GM19328 (cell line): ENCODE measurements at regions not wholly inside any gene's neighbourhood (a gene's known extent, or its start where the extent isn't known, plus 50 kb on each side); places are given as distances from the start of the nearest gene placed in this dataset.
"Not testable (repeated sequence)": the region's sequence is repeated elsewhere in the genome, so short reads cannot be mapped to it uniquely, and the experiment has no call there.

ENCODE experiments used
- ATAC-seq: cut with Tn5 transposase; IDR thresholded peaks from one replicate; pipeline ENCODE4 v1.9.1; 2021; ENCODE audit warnings: mild to moderate bottlenecking, moderate library complexity; ENCODE audit not compliant: unreplicated experiment

DNA sequence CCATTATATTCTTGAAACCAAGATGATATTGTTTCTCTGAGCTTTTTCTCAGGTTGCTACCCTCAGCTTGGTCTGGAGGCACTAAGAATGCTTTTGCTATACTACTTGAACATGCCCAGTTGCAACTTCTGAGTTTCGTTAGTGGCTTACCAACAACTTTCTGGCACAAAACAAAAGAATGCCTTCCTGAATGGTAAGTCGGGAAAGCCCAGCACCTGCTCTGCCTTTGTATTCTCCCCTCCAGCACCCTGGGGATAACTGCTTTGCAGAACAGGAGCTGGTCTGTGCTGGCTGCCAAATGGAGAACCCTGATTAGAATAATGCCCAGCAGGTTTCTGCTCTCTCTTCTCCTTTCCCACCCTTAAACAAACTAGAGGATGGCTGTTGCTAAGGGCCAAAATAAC is 149.3 kb downstream of the TGFB2 start:
- no peak for ATAC-seq

DNA sequence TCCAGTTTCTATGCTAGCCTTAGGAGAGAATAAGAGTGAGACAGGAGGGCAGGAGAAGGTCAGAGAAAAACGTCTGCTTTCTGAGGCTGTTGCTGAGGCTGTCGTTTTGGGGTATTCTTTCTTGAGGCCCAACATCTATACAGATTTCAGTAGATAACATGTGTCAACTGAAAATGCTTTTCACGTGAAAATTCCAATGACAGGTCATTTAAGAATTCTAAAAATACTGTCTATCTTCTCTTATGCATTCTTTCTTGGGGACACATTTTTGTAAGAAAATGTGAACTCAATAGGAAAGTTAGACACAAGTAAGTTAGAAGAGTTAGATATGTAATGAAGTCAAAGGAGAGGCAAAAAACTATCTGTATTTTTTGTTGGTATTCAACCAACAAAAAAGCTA is 150.8 kb downstream of the TGFB2 start:
- ATAC-seq, result no peak

DNA sequence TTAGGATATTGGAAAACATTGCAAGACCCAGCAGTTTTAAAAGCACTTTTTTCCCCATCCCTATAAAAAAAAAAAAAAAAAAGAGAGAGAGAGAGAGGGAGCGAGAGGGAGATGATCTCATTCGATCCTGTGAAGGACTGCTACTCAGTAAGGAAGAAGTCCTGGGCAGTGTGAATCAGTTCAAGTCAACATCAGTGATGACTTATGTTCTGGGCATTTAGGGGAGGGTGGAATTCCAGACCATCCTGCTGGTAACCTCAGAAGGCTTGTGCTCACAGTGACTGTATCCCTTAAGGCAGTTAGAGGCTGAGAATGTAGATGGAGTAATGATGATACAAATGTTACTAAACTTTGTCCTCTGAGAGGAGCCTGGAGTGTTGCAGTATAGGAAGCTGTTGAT is 151.4 kb downstream of the TGFB2 start:
- ATAC-seq, result no peak

DNA sequence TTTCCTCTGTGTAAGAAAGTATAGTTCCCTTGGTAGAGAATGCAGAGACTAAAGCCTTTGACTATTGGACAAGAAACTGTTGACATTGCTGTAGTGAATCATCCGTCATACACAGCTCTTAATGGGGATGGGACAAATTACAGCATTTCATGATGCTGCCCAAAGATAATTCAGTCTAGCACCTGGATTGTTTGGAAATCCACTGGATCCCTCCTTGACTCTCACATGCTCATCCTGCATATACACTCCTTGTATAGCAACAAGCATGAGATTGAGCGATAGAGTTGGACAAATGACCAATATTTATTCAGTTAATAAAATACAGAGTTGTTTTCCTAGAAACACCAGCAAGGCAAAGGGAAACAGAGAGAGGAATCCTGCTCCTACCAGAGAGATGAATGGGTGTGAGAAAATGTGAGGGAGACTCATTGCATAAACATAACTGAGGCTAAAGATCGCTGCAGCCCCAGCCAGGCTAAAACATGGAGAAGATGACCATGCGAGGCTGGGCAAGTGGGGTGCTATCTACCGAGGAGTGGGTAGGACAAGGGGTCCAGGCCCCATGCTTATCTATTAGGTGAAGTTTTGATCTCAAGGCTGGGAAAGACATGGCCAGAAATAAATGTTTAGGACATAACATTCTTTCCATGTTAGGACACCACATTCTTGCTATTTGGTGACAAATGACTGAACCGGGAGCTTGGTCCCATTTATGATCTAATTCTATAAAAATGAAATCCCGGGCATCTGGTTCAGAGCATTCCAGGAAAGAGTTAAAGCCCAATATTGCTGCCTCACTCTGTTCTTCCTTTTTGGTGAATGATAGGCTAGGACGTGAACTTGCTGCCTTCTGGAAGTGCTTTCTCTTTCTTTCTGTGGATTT is 153.2 kb downstream of the TGFB2 start:
- no peak for ATAC-seq

DNA sequence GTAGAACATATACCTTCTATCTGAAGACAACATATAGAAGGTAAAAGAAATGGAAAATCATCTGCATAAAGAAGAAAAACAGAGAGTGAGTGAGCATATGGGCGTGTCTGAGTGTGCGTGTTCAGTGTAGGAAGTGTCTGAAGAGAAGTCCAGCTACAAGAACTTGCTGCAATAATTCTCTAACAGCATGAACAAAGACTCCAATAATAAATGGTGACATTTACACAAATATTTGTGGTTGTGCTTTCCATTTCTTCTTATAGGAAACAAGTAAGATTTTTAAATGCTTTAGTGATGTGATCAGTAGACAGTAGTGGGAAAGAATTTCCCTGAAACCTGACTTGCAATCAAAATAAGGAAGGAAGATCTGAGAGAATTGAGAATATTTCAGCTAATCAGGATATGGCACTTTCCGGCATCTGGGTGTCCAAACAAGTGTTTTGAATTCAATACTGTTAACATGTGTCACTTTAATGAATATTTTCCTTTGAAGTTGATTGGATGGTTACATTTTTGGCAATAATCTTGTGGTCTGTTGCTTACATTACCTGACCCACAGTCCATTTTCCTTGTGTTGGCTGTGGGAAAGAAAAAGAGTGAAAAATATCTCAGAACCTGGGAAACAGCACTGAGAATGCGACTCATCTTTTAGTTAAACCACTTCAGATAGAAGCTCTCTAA is 154.0 kb downstream of the TGFB2 start:
- ATAC-seq, result no peak

DNA sequence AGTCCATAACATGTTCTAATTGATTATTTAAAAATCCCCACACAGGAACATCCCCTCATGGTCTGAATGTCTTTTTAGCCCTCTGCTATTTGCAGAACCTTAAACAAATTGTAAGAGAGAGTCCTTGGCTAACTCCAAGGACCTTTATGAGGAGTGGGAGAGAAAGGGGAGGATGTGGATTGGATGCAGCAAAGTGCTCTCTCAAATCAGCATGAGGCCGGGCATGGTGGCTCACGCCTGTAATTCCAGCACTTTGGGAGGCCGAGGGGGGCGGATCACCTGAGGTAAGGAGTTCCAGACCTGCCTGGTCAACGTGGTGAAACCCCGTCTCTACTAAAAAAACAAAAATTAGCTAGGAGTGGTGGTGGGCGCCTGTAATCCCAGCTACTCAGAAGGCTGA is 154.8 kb downstream of the TGFB2 start:
- ATAC-seq, result no peak

DNA sequence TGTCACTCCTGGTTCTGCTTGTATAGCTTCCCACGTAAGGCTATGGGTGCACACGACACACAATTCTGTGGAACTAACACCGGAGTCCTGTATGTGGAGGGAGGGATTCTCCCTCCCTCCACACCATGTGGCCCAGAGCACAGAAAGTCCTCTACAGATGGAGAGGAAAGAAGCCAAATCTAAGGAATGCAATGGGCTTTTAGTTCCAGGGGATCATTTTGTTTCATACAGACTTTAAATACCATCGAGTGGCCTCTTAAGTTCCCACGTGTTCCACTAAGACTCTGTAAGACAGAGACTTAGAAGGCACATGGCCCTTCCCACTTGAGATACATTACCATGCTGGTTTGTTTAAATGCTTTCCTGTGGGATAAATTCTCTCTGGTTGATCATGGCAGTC is 156.0 kb downstream of the TGFB2 start:
- no peak for ATAC-seq

DNA sequence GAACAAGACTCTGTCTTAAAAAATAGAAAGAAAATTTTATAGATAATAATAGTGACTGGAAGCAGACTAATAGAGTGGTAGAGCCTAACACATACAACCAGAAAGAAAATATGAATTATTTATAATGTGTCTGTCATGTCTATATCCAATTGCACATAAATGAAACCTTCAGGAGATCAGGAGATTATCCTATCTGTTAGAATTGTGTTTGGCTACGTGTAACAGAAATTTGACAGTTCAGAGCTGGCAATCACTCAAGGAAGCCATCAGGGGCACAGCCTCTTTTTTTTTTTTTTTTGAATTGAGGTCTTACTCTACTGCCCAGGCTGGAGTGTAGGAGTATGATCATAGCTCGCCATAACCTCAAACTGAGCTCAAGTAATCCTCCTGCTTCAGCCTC is 157.2 kb downstream of the TGFB2 start:
- no peak for ATAC-seq

DNA sequence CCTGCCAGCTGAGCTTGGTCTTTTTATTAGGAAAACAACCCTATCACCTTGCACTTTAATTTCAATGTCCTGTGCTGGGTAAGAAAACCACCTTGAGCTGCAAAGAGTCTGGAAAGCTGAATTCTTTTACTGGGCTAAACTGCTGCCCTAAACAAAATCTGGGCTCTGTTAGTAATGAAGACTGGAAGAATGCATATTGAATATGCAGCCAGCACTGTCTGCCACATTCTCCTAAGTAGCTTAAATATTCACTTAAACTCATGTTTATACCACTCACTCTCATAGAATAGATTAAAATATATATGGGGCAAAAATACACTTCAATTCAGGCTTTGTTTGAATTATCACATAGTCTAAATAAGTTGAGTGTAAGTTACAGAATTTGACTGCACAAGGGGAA is 158.0 kb downstream of the TGFB2 start:
- ATAC-seq, result no peak

DNA sequence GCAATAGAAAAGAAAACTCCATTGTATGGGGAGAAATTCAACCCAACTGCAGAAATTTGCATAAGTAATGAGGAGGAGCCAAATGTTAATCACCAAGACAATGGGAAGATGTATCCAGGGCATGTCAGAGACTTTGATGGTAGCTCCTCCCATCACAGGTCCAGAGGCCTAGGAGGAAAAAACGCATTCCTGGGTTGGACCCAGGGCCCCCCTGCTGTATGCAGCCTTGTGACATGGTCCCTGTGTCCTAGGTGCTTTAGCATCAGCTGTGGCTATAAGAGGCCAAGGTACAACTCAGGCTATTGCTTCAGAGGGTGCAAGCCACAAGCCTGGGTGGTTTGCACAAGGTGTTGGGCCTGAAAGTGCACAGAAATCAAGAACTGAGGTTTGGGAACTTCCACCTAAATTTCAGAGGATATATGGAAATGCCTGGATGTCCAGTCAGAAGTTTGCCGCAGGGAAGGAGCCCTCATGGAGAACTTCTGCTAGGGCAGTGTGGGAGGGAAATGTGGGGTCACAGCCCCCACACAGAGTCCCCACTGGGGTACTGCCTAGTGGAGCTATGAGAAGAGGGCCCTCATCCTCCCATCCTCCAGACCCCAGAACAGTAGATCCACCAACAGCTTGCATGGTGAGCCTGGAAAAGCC is 162.3 kb downstream of the TGFB2 start:
- no peak for ATAC-seq

DNA sequence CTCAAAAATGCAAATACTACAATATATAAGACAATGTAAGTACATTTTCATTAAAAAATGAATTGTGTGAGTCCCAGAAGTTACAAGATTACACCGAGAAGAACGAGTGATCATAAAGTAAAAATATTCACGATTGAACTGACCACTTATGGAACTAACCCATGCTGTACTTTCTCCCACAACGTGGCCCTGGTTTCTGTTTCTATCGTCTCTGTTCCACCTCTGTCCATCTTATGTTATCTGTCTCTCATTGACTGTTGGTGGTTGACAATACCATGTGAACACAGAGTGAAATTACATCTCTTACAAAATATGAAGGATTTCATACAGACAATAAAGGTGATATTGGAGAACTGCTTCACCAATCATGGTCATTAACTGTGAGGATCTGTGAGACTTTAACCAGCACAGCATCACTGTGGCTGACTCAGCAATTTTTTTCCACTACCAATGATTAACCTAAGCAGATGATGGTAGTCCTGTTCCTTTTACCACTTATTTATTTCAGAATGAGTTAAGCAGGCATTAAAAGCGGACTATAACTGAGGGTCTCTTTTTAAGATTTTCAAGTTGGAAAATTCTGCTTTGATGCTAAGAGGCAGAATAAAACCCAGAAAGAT is 165.1 kb downstream of the TGFB2 start:
- no peak for ATAC-seq

DNA sequence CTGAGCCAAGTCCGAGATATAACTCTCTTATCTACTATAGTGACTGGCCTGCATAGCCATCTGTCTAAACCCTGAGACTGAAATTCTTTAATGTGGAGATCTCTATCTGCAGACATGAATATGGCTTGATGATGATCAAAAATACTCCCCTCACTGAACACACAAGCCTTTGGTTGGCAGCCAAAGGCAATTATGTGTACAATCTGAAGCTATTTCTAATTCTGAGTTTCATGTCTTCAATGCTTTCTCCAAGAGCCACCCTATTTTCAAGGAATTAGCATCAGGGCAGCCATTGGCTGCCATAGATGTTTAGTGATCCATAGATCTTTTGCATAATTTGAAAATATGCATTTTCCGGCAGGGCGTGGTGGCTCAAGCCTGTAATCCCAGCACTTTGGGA is 168.2 kb downstream of the TGFB2 start:
- no peak for ATAC-seq

DNA sequence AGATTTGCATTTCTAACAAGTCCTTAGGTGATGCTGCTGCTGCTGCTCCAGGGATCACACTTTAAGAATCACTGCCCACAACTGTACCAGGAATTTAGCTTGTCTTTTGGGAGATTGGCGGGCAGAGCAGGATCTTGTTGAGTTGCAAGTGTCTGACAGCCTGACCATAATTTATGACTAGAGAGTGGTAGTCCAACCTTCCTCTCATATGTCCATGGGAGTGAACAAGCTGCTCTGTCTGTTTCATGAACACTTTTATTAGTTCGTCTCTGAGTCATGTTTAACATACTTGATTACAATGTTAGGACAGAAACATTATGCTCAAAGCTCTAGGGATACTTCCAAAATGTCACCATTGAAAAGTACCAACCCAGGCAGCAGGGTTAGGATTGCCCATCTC is 169.6 kb downstream of the TGFB2 start:
- ATAC-seq, result no peak

DNA sequence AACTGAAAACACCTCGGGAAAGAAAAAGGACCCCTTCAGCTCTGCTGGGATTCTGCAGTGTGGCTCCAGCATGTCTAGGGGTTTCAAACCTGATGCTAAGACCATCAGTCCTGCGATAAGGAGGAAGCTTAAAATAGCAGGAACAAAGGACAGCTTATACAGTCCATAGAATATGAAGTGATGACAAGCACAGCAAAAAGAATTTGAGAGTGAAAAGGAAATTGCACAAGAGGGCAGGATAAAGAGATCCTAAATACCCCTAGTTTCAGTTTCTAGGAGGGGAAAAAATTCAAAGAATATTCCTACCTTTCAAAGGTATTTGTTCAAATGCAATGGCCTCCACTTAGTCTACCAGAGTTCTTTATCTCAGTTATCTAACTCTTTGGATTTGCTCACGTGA is 171.4 kb downstream of the TGFB2 start:
- no peak for ATAC-seq

DNA sequence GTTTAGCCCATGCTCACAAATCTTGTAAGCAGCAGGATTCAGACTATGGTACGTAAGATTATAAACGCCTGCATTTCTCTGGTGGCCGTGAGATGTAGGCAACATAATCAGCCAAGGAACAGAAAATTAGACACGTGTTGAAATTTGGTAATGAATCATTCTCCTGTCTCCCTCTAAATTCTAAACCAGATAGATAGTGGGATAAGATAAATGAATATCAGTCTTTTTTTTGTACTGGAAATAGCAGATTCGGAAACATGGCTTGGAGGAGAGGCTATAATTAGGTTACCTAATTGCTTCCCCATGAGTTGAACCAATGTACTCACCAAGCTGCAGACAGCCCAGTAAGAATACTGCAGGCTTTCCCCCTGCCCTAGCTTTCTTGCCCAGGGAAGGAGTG is 172.3 kb downstream of the TGFB2 start:
- ATAC-seq, result no peak

DNA sequence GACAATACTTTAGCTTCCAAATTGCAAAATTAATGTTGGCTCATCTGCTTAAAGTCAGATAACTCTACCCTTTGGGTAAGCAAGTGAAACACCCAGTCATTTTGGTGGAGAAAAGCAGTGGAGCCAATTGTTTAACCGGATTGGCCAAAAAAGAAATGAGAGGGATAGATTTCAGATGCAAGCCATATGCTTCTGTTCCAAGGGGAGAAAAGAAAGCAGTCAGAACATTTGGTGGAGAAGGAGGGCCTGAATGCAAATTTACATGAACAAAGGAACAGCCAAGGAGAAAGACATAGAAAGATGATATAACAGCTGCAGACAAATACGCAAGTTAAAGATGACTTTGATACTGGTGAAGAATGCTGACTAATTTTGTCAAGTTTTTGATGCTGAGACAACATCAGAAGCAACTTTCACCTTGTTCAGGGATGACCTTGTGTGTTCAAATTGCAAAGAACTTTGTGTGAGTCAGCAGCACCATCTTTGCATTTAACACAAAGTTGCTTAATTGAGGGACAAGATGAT is 173.1 kb downstream of the TGFB2 start:
- ATAC-seq, result no peak

DNA sequence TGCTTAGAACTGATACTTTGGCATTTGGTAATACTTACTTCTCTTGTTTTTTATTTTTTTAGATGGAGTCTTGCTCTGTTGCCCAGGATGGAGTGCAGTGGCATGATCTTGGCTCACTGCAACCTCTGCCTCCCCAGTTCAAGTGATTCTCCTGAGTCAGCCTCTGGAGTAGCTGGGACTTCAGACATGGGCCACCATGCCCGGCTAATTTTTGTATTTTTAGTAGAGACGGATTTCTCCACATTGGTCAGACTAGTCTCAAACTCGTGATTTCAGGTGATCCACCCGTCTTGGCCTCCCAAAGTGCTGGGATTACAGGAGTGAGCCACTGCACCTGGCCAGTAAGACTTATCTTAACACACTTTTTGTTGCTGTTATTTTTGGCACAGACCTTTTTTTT is 175.5 kb downstream of the TGFB2 start:
- not testable (repeated sequence) for ATAC-seq

DNA sequence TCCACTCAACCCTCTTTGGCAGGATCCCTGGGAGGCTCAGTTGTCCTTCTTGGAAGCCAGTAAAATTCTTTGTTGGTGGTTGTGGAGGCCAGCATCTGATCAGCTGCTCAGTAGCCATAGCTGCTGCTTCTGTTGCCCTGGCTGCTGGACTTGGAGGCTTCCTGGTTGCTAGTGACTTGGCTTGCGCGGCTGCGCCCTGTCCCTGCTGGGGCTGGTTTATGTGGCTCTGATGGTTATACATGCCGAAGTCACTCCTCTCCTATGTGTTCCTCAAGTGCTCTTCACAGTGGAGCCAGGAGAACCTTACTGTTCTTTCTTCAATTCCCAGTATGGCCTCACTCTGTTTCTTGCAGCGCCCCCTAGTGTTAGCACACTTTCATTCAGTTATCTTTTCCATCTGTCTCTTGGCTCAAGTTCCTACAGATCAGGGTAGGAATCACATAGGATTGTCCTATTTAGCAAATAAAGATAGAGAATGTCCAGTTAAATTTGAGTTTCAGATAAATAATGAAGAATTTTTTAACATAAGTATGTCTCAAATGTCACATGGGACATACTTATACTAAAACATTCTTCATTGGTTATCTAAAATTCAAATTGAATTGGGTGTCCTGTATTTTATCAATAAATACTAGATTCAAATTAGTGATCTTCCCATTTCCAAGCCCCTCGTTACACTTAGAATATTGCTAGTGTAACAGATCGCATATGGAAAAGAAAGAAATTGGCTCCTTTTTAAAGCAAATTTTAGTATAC is 176.5 kb downstream of the TGFB2 start:
- ATAC-seq, result no peak

DNA sequence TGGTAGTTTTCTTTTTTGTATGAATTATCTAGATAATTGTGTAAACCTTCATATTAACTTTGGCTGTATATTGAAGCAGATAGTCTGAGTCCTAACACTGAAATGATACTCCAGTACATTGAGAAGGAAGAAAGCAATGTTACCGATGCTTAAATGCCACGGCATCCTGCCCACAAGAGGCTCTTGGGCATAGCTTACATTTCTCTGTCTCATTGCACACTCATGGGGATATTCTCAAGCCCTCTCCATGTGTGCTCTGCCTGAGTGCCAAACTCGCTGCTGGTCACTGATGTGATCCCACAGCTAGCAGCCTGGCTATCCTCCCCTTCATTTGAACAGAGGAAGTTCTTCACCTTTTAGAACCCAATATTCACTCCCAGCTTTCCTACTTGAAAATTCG is 179.4 kb downstream of the TGFB2 start:
- no peak for ATAC-seq

DNA sequence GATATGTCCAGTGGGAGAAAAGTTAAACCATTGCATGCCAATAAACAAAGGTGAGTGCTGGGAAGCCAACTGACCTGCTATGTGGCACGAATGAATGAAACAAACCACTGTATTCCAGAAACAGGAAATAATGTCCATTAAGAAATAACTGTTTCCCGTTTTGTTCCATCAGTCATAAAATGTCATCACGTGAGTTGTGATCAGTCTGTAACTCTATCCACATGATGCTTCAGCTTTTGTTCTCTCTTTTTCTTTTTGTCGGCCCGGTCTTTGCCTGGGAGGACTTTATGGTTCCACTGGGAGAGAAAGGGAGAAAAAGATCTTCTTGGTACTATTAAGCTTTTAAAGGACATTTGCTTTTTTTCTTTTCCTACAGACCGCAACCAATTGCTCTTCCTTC is 179.9 kb downstream of the TGFB2 start:
- no peak for ATAC-seq
